OCI-LY1 (cell line): ENCODE measurements at regions not wholly inside any gene's neighbourhood (a gene's known extent, or its start where the extent isn't known, plus 50 kb on each side); places are given as distances from the start of the nearest gene placed in this dataset.

Experiments
- CTCF ChIP-seq: fragments of 200-600 bp; sonication (generic), shearing (Covaris generic); IDR thresholded peaks from 2 replicates; pipeline ENCODE4 v1.5.1; 2017; ENCODE audit warnings: mild to moderate bottlenecking, antibody characterized with exemption, low read length, moderate library complexity, mixed read lengths
- EZH2 ChIP-seq: fragments of 200-600 bp; sonication (generic), shearing (Covaris generic); IDR thresholded peaks from 2 replicates; pipeline ENCODE4 v1.8.0; 2017; ENCODE audit warnings: borderline replicate concordance, mixed run types, mild to moderate bottlenecking, antibody characterized with exemption, low read length, moderate library complexity, mixed read lengths

- no peak for TF ChIP-seq CTCF
- TF ChIP-seq EZH2: no peak
Observed at GRCh38 chr12:61044766-61045165, 1215.4 kb upstream of the USP15 start.
